Suppressor macrophage treated with lipopolysaccharide for 4 hours (primary cell): ENCODE measurements at regions not wholly inside any gene's neighbourhood (a gene's known extent, or its start where the extent isn't known, plus 50 kb on each side); places are given as distances from the start of the nearest gene placed in this dataset.
A peak's percentile ranks its signal among the peaks of the same experiment; 100 is the strongest.
"Not testable (repeated sequence)": the region's sequence is repeated elsewhere in the genome, so short reads cannot be mapped to it uniquely, and the experiment has no call there.

ENCODE experiments used
- DNase-seq: peaks from one replicate; pipeline ENCODE4 v3.0.0-alpha.2; 2020

DNA sequence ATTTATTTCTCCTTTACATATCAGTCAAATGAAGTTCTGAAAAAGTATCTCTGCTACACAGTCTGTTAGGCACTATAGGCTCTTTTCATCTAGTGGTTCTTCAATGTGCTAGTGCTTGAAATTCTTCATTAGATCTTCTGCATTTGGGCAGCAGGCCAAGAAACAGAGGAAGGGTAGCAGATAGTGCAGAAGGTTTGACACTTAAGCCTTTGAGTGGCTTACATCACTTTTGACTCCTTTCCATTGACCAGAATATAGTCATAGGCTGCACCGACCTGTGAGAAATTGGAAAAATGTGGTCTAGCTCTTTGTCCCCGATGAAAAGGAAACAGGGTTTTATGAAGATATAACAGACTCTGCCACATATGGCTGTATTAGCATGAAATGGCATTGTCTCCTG, 459.5 kb upstream of the PTGER4 start:
- no peak for DNase-seq

DNA sequence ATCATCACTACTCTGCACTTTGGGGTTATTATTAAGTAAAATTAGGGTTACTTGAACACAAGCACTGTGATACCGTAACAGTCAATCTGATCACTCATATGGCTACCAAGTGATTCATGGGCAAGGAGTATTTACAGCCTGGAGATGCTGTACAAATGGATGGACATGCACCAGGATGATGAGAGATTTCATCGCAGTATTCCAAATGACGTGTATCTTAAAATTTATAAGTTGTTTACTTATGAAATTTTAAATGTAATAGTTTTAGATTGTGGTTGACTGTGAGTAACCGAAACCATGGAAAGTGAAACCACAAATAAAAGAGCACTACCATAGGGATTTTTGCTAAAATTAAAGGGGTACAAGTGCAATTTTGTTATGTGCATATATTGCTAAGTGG, 462.2 kb upstream of the PTGER4 start:
- DNase-seq = peak; percentile 23

DNA sequence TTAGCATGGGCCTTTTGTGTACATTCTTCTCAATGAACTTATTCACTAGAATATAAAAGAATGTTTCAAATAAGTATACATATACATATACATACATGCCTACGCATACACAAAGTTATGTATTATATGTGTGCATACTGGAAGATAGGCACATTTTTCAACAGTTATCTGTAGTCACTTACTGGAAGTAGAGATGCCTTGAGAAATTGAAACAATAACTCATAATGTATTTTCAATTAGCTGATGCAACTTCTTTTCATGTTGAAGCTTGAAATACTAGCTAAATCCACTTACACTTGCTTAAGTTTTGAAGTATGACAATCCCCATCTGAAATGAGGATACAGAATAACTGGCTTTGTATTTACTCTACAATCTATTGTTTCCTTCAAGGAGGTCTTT, 469.0 kb upstream of the PTGER4 start:
- no peak for DNase-seq

DNA sequence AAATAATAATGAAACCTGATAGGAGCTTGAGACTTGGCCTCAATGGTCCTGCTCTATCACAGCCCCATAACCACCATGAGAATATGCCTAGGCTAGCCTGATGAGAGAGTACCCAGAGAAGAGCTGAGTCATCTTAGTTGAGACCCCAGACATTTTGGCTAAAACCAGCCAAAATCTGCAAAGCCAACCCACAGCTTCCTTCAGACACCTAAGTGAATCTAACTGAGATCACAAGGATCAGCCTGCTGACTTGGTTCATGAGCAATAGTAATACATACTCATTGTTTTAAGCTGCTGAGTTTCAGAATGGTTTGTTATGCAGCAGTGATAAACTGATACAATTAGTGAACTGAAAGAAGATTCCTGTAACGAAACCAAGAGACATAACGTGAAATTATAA, 473.7 kb upstream of the PTGER4 start:
- DNase-seq = no peak

DNA sequence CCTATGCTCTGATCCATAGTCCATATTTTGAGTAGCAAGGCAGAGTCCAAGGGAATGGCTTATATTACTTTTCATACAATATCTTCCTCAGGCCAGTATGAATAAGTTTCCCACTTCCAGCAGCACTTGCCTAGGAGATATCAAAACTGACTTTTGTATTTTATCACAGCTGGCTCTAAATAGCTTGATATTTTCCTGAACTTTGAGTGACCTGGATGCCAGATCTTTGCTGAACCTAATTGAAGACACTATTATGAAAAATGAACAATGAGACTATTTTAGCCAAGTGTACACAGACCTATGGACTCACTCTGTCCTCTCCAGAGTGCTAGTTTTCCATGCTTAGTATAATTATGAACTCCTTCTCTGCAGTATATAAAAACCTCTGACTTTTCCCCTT, 475.6 kb upstream of the PTGER4 start:
- no peak for DNase-seq

DNA sequence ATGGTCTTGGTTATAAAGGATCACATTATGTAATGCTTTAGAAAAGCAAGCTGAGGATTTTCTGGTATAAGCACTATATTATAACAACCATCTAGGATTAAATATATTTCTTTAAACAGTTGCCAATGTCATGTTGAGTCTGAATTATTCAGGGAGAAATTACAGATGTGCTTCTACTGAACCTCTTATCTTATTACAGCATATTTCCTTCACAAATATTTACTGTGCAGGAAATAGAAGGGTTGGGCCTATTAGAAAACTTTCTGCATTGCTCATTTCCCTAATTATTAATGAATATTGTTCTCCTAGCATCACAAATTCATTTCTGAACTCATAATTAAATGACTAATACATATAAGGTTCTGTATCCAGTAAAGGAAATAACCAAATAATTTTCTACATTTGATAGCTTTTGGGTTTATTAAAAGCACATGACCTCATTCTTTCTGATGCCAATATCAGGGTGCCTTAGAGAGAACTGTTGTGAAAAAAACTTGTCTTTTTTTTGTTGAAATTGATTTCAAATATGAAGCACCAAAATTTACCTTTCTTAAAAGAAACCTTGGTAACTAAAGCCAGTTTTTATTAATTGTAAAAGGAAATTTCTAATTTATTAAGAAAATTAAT, 476.8 kb upstream of the PTGER4 start:
- no peak for DNase-seq

DNA sequence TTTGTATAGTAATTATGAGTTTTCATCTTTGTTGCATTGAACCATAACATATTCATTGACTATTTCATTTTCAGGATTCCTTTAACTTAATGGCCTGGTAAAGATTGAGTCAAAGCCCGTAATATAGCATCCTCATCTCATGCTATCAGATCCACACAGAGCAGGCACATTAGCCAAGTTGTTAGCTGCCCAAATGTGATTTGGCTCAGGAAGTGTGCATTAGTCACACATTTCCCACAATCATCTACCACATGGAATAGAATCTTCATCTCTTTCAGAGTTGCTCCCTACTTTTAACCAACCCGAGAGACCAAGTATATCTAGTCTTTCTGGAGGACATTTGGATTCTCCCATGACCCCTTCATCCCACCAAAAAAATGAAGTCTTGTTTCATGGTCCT, 481.0 kb upstream of the PTGER4 start:
- no peak for DNase-seq

DNA sequence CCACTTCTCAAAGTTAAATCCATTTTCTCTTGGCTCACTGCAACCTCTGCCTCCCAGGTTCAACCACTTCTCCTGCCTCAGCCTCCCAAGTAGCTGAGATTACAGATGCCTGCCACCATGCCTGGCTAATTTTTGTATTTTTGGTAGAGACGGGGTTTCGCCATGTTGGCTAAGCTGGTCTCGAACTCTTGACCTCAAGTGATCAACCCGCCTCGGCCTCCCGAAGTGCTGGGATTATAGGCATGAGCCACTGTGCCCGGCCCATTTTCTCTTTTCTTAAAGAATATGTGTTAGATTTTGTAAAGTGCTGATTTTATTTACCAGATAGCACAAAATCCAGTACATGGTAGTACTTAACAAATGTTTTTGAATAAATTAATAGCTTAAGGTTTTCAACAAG, 484.1 kb upstream of the PTGER4 start:
- DNase-seq = not testable (repeated sequence)

DNA sequence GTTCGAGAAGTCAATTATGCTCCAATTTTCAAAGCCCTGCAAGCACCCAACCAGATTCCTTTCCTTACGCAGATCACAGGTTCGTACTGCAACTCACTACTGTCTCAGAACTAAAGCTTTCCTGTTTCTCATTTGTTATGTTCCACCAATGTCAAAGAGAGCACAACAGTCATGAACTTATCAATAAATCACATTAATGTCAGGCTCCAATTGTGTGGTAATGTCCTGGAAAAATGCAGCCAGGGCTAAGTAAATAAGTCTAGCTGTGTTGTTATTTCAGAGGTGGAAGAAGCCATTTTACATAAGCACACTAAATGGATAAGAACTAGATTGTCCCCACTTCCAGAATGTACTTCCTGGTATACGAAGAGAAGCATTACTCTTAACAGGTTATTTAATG, 488.6 kb upstream of the PTGER4 start:
- no peak for DNase-seq

DNA sequence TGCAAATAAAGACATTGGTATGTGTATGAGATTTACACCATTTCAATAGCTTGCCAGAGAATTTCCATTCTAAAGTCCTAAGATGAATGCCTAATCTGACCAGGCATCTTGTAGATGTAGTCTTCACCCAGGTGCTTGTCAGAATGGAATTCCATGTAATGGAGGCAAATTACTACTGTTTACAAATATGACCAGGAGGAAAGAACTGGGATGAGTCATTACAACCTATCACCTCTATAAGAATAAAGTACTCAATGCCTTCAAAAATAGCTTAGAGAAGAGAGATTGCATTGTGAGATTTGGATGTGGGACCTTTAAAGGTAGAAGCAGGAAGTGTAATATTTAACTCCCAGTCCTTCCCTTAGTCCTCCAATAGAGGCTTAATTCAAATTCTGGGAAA, 507.0 kb upstream of the PTGER4 start:
- no peak for DNase-seq

DNA sequence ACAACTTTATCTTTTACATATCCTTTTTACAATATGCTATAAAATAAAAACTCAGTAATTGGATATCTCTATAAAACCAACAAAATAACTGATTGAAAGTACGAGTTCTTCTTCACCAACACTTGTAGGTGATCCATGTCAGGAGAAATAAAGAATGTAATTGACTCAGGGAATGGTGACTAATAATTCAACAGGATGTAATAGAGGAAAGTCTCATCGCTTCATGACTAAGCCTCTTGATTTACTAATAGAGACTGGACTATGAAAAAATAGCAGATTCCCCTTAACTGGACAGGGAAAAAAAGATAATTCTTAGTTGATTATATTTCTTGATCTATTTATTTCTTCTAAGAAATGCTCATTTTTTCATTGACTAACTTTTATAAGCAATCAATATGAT, 507.7 kb upstream of the PTGER4 start:
- peak; percentile 5 for DNase-seq

DNA sequence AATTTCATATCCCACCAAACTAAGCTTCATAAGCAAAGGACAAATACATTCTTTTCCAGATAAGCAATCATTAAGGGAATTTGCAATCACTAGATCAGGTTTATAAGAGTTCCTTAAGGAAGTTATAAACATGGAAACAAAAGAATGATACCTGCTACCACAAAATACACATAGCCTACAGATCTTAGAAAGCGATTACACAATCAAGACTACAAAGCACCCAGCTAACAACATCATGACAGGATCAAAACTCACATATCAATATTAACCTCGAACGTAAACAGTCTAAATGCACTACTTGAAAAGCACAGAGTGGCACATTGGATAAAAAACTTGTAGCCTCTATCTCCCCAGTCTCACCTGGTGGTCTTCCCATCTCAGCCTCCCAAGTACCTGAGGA, 512.4 kb upstream of the PTGER4 start:
- no peak for DNase-seq

DNA sequence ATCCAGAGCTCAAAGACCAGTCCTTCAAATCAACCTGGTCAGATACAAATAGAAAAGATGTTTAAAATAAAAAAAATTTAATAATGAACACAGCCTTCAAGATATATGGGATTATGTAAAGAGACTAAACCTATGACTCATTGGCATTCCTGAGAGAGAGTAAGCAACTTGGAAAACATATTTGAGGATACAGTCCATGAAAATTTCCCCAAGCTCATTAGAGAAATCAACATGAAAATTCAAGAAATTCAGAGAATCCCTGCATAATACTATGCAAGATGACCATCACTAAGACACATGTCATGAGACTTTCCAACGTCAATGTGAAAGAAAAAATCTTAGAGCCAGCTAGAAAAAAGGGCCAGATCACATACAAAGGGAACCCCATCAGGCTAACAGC, 512.9 kb upstream of the PTGER4 start:
- DNase-seq = no peak

DNA sequence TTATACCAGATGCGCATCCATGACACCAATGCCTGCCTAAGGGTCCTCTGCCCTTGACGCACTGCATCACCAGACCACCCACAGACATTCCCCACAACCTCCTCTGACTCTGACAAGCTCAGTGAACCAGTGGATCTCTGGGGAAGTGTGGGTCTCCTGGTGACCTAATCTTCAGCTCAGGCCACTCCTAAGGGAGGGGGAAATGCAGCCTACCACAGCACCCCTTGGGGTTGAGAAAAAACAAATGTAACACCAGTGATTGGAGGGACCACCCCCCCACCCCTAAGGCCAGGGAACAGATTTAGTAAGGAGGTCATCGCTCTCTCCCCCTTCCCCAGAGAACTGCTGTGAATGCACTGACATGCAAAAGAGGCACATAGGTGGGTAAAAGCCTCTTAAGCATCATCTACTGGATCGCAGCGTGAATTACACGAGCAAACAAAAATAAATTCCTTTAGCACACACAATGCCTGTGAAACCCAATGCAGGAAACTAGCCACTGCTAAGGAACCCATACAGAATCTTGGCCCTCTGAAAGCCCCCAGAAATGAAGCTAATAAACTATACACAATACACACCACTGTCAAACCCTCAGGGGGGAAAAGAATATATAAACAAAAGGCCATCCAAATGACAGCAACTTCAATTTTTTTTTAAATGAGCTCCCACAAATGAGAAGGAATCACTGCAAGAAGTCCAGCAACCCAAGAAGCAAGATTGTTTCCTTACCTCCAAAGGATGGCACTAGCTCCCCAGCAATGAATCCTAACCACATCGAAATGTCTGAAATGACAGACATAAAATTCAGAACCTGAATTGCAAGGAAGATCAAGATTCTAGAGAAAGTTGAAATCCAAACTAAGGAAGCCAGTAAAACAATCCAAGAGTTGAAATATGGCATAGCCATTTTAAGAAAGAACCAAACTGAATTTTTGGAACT, 513.7 kb upstream of the PTGER4 start:
- peak; percentile 8 for DNase-seq

DNA sequence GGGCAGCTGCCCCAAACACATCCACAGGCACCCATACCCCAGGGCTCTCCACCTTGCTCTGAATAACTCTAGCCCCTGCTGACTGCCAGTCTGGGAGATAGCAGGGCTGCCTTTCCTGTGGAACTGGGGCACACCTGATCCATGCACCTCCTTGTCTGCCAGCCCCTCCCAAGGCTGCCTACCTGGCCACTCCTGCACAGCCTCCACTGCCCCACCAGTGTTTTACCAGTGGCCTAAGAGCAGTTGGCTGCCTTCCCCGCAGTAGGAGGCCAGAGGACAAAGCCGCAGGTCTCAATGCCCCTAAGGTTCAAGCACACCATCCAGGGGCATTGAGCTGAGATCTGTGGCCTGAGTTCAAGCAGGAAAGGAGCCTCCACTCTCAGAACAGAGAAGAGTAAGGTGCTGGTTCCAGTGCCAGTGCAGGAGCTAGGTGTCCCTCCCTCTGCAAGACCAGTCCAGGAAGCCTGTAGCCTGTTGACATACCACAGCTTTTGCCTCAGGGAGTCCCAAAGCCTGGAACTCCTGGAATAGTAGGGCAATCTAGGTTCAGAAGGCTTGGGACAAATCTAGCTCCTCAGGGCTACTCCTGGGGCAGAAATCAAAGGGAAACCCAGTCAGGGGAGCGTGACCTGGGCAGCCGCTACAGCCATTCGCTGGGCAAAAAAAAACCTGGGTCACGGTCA, 514.5 kb upstream of the PTGER4 start:
- DNase-seq = no peak

DNA sequence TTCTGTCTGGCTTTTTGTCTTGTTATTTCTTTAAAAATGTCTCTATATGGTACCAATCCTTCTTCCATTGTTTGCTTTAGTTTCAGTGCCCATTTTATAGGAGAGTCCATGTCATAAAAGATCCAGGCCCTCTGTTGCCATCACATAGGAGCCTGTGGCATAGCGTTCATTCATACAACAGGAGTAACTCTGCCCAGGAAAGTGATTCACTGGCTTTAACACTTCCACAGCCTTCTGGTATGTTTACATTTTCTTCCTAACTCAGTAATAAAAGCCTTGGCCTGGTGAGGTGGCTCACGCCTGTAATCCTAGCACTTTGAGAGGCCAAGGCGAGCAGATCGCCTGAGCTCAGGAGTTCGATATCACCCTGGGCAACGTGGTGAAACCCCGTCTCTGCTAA, 519.3 kb upstream of the PTGER4 start:
- no peak for DNase-seq

DNA sequence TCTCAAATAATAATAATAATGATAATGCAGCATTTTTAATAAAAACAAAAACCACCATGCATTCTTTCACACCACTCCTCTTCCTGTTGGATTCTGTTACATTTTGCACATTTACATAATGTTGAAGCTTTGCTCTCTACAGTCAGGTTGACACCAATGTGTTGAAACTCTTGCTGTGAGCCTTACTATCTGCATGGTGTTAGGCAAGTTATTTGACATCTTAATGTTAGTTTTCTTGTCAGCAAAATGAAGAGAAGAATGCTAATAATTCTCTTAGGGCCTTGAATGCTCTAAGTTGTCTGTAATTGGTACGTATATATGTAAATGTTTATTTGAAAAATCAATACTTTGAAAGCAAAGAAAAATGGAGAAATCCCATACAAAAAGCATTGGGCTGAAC, 525.5 kb upstream of the PTGER4 start:
- DNase-seq = no peak

DNA sequence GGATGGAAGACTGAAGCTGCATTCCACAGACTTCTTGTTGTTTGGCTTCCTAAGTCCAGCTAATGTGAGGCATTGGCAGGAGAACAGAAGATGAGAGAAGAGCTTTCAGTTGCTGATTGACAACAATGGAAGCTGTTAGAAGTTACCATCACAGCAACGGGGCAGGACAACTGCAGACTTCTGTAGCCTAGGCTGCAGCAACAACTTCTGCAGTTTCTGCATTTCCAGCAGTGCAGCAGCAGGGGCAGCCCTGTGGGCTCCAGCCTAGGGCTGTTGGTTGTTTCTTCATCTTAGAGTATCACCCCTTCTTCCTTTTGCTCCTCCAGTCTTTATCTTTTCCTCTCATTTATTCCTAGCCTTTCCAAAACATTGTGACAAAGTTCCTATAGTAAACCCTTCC, 528.8 kb upstream of the PTGER4 start:
- peak; percentile 6 for DNase-seq

DNA sequence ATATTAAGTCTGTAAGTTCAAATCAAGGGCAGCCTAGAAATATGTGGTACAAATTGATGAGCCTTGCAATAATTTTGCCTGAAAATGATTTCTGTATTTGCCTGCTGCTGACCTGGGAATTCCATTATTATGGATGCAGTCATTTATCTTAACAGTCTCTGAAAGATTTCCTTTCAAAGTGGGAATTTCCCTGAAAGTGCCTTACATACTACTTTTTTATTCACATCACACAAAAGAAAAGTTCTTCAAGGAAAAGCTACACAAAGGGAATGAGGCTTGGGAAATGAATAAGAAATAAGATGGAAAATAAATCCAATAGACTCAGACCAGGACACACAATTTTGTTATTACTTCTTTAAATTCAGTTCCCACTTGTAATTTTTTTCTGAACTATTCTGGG, 537.8 kb upstream of the PTGER4 start:
- no peak for DNase-seq

DNA sequence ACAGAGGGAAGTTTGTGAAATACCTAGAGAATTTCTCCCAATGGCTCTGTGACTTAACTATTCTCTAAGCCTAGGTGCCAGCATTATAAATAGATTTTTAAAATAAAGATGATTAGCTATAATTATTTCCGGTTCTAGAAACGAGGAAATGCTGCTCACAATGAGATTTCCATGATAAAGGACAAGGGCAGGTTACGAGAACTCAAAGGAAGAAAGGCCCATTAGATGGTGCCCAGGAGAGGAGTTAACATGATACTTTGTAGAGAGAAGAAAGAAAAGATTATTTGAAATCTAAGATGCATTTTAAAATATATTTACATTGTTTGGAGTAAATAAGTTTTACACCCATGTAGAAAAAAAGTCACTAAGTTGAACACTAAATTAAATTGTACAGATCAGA, 538.3 kb upstream of the PTGER4 start:
- DNase-seq = no peak

DNA sequence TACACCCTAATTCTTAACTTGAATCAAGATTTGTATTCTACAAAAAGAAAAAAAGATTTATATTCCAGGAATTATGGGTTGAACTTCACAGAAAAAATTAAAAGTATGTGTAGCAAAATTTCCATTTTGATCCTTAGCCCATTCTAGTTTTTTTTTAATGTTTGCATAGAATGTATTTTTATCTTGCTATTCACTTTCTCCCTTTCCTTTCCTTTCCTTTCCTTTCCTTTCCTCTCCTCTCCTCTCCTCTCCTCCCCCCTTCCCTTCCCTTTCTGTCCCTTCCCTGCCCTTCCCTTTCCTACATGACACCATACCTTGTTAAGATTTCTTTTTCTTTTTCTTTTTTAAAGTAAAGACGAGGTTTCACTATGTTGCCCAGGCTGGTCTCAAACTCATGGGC, 542.5 kb upstream of the PTGER4 start:
- DNase-seq = no peak

DNA sequence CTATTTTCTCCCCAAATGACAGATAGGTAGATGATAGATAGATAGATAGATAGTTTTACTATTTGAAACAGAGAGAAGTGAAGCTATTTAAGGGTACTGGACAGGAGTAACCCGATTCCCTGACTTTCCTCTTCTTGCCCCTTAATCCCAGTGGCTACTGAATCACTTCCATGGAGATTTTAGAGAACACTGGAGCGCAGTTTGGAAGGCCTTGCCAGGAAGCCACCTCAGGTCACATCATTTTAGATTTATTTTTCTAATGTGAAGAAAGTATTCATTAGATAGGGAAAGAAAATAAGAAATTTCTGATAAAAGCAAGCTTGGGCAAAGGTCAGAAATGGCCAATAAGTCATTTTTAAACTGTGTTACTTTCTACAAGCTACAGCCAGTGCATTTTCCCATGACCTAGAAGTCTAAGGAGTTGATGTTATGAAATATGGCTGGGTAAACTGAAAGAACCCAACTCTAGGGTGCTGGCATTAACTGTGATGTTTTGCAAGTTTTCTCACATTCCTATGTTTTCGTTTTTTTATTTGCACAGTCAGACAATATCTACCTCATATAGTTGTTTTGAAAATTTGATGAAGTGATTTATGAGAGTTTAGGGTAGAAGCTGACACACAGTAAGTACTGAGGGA, 544.7 kb upstream of the PTGER4 start:
- DNase-seq = no peak

DNA sequence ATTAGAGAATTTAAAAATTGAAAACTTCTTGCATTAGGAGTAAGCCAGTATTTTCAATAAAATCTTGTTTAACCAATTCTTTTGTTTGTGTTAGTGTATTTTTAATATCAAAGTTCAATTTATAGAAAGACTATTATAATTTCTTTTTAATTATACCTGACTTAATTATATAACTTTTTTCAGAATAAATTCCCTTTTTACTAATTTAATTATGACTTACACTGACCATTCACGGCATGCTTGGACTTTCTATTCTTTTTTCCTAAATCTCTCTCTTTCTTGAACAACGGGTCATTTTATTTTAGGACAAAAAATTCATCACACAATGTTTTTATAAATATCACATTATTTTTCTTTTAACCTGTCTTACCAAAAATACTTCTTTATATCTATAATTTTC, 555.3 kb upstream of the PTGER4 start:
- no peak for DNase-seq

DNA sequence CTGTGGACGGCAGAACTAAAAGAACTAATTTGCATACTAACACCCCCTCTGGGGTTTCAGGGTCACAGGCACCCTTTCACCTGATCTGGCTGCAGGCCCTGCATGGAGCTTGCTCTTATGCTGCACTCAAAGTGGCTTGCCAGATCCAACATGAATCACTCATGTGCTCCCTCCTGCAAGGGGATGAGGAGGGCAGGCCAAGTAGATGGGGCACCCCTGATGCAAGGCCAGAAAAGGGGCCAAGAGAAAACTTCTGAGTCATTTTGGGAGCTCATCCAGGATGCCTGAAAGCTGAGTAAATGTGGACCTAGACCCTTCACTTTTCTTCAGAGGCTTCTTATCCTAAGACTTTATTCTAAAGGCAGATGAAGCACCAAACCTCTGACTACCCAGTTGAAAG, 558.5 kb upstream of the PTGER4 start:
- DNase-seq = no peak
